ENCODE measurements at regions not wholly inside any gene's neighbourhood (a gene's known extent, or its start where the extent isn't known, plus 50 kb on each side); places are given as distances from the start of the nearest gene placed in this dataset.

GRCh38 chr19:32241932-32242710 is 103.3 kb upstream of the ZNF507 start:
- POLR2A ChIA-PET = no interaction called here
- Histone ChIP-seq H3K27ac (ENCODE audit: low read depth, low read length) (no peak overlapping the region), H3K27me3 (ENCODE audit: control insufficient read depth, insufficient read depth, low read length) (no peaks in the 10 kb centered on the region), H3K4me3 (ENCODE audit: low read depth, low read length) (no peak overlapping the region), H3K9me3 (ENCODE audit: control insufficient read depth, insufficient read depth, low read length) (no peaks in the 10 kb centered on the region)
- TF ChIP-seq CTCF (IDR thresholded peaks at IDR 0.05; ENCODE audit: low read depth, low read length) = no peak
- CTCF ChIA-PET = interaction anchor here (1.0 to 2.3 kb wide), 2 partner anchors 17 to 1576 kb away, joined by 4 to 11 read pairs; no protein-coding TSS in a partner anchor
- DNase-seq (ENCODE audit: low read depth, low spot score) = no peak

- H3K27ac ChIP-seq (ENCODE audit: low read depth, low read length) = no peak overlapping the region
- ChIA-PET POLR2A (no interaction called here), CTCF (interaction anchor here (0.9 kb wide), 1 partner anchor 22 kb away, joined by 4 read pairs; no protein-coding TSS in a partner anchor)
- H3K9me3 ChIP-seq (ENCODE audit: control insufficient read depth, insufficient read depth, low read length) = no peaks in the 10 kb centered on the region
- H3K4me3 ChIP-seq (ENCODE audit: low read depth, low read length) = no peak overlapping the region
- H3K27me3 ChIP-seq (ENCODE audit: control insufficient read depth, insufficient read depth, low read length) = no peaks in the 10 kb centered on the region
- no peak for DNase-seq (ENCODE audit: low read depth, low spot score)
- no peak for TF ChIP-seq CTCF (IDR thresholded peaks at IDR 0.05; ENCODE audit: low read depth, low read length)
Measured at GRCh38 chr19:32246006-32246405, 99.4 kb upstream of the ZNF507 start.

GRCh38 chr19:32251634-32252332 is 93.6 kb upstream of the ZNF507 start:
- no peak for TF ChIP-seq CTCF (IDR thresholded peaks at IDR 0.05; ENCODE audit: low read depth, low read length)
- Histone ChIP-seq H3K27me3 (ENCODE audit: control insufficient read depth, insufficient read depth, low read length) (no peaks in the 10 kb centered on the region), H3K4me3 (ENCODE audit: low read depth, low read length) (no peak overlapping the region), H3K9me3 (ENCODE audit: control insufficient read depth, insufficient read depth, low read length) (no peaks in the 10 kb centered on the region; the same call in 1 of the 2 replicates), H3K27ac (ENCODE audit: low read depth, low read length) (no peak overlapping the region)
- CTCF ChIA-PET = no interaction called here
- POLR2A ChIA-PET = no interaction called here
- DNase-seq (ENCODE audit: low read depth, low spot score) = no peak

- Histone ChIP-seq H3K27me3 (ENCODE audit: control insufficient read depth, insufficient read depth, low read length) (no peaks in the 10 kb centered on the region), H3K9me3 (ENCODE audit: control insufficient read depth, insufficient read depth, low read length) (no peaks in the 10 kb centered on the region; the same call in 1 of the 2 replicates), H3K4me3 (ENCODE audit: low read depth, low read length) (no peak overlapping the region), H3K27ac (ENCODE audit: low read depth, low read length) (no peak overlapping the region)
- TF ChIP-seq CTCF (IDR thresholded peaks at IDR 0.05; ENCODE audit: low read depth, low read length) = no peak
- ChIA-PET CTCF (no interaction called here), POLR2A (no interaction called here)
- no peak for DNase-seq (ENCODE audit: low read depth, low spot score)
Measured at GRCh38 chr19:32252333-32252669, 93.1 kb upstream of the ZNF507 start.

Measured in AG04450 (cell line).